Stomach (tissue), 8 donors: ENCODE measurements at regions not wholly inside any gene's neighbourhood (a gene's known extent, or its start where the extent isn't known, plus 50 kb on each side); places are given as distances from the start of the nearest gene placed in this dataset.

Experiments used
- DNase-seq, 2 donors: peaks; one replicate each; pipeline versions ENCODE4 v3.0.0 to v3.0.0-alpha.2; 2013 to 2019
- H3K27ac ChIP-seq, 5 donors: fragments of 200-600 bp in 4 of 5; sonication (generic) in 4 of 5; one replicate each; pipeline ENCODE4 v1.5.1; 2013 to 2019; ENCODE audit warnings: mild to moderate bottlenecking in 1 of 5, moderate library complexity in 1 of 5
- H3K27me3 ChIP-seq, 3 donors: fragments of 200-600 bp; sonication (generic); one replicate each; pipeline ENCODE4 v1.5.1; 2017 to 2019; ENCODE audit warnings: mixed run types in 1 of 3
- H3K36me3 ChIP-seq, 4 donors: fragments of 200-600 bp; sonication (generic); 1 replicate in 3 of 4; 2 replicates in 1 of 4; pipeline ENCODE4 v1.5.1; 2016 to 2019
- H3K4me1 ChIP-seq, 4 donors: fragments of 200-600 bp; sonication (generic); one replicate each; pipeline ENCODE4 v1.5.1; 2016 to 2019
- H3K4me3 ChIP-seq, 4 donors: fragments of 200-600 bp; sonication (generic) in 3 of 4; one replicate each; pipeline ENCODE4 v1.5.1; 2016 to 2019; ENCODE audit warnings: mild to moderate bottlenecking in 1 of 4
- H3K9me3 ChIP-seq, 4 donors: fragments of 200-600 bp; sonication (generic); one replicate each; pipeline ENCODE4 v1.5.1; 2016 to 2019
- EP300 ChIP-seq: sonication (generic); formaldehyde crosslinking; IDR thresholded peaks from one replicate; pipeline ENCODE4 v1.6.1; 2017; ENCODE audit warnings: antibody characterized with exemption
- POLR2A ChIP-seq, 4 donors: fragments of 450-650 bp; IDR thresholded peaks; one replicate each; pipeline ENCODE4 v1.6.1; 2016; ENCODE audit warnings: antibody characterized with exemption in 4 of 4, control low read depth in 2 of 4, mild to moderate bottlenecking in 1 of 4, moderate library complexity in 1 of 4
- POLR2AphosphoS5 ChIP-seq, 3 donors: sonication (generic); formaldehyde crosslinking; IDR thresholded peaks; one replicate each; pipeline ENCODE4 v1.6.1; 2016; ENCODE audit warnings: antibody characterized with exemption in 3 of 3
- WGBS, 5 donors: extraction: QIAGEN DNeasy Blood & Tissue Kit in 3 of 5; methylation state at CpG; one replicate each; pipeline versions ENCODE4 v1.1.5 to v1.1.7; 2013 to 2018; 5-methylcytosine and 5-hydroxymethylcytosine counted together
- intact Hi-C: fragments of 100-400 bp; cut with DNase I; formaldehyde crosslinking; loops from one replicate; pipeline ENCODE4 v1.15.1; 2023; ENCODE audit warnings: low total_unique reads
- TF ChIP-seq, protein P1 (sequence below), 7 experiments: fragments of 450-650 bp in 4 of 7; fragments of 200-600 bp in 3 of 7; sonication (generic) in 3 of 7; IDR thresholded peaks; one replicate each; pipeline ENCODE4 v1.5.1; 2016 to 2019; ENCODE audit warnings: antibody characterized with exemption in 7 of 7, control low read depth in 2 of 7, mild to moderate bottlenecking in 1 of 7
- donor health status: healthy with polysubstance abuse.
- donor health status: Bipolar disorder and iron deficiency.
- donor health status: healthy.

- Histone ChIP-seq H3K9me3 (peaks cover 0 to 6% (median 0%) of the 10 kb centered on the region in 4 donors), H3K4me1 (no peaks in the 10 kb centered on the region), H3K27ac (no peak overlapping the region), H3K4me3 (no peak overlapping the region), H3K36me3 (no peaks in the 10 kb centered on the region), H3K27me3 (no peaks in the 10 kb centered on the region)
- no peak for DNase-seq
- TF ChIP-seq, protein P1, sequence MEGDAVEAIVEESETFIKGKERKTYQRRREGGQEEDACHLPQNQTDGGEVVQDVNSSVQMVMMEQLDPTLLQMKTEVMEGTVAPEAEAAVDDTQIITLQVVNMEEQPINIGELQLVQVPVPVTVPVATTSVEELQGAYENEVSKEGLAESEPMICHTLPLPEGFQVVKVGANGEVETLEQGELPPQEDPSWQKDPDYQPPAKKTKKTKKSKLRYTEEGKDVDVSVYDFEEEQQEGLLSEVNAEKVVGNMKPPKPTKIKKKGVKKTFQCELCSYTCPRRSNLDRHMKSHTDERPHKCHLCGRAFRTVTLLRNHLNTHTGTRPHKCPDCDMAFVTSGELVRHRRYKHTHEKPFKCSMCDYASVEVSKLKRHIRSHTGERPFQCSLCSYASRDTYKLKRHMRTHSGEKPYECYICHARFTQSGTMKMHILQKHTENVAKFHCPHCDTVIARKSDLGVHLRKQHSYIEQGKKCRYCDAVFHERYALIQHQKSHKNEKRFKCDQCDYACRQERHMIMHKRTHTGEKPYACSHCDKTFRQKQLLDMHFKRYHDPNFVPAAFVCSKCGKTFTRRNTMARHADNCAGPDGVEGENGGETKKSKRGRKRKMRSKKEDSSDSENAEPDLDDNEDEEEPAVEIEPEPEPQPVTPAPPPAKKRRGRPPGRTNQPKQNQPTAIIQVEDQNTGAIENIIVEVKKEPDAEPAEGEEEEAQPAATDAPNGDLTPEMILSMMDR (IDR thresholded peaks at IDR 0.05): no peak
- TF ChIP-seq POLR2A (IDR thresholded peaks at IDR 0.05) (no peak), EP300 (no peak), POLR2AphosphoS5 (IDR thresholded peaks at IDR 0.05) (no peak)
- WGBS, 5 donors: 65 to 73% (median 67%) methylated on average over 2 of the region's 2 CpGs
- intact Hi-C loops: no loop called here
These were observed 185.4 kb upstream of the CNTN5 start for GRCh38 chr11:98835335-98835734.

DNA sequence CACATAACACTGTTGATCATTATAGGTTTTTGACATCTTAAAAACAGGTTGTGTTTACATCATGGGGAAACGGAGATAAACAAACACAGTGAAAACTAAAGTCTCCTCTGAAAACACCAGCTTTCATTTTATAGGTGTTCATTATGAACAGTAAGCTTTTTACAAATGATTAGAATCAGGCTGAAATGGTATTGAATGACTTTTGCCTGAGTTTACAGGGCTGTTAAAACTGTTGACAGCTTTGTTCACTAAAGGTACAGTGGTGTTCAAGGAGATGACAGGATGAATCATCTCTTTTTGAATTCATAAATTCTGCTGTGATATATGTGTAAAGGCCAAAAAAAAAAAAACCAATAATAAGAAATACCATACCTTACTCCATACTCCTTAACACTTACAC lies 184.6 kb upstream of the CNTN5 start:
- TF ChIP-seq POLR2A (IDR thresholded peaks at IDR 0.05) (no peak), EP300 (no peak), POLR2AphosphoS5 (IDR thresholded peaks at IDR 0.05) (no peak)
- TF ChIP-seq, protein P1 (IDR thresholded peaks at IDR 0.05): no peak
- DNase-seq: no peak
- Histone ChIP-seq H3K27ac (no peak overlapping the region), H3K36me3 (no peaks in the 10 kb centered on the region), H3K4me3 (no peak overlapping the region), H3K27me3 (no peaks in the 10 kb centered on the region), H3K9me3 (peaks cover 0 to 11% (median 0%) of the 10 kb centered on the region in 4 donors), H3K4me1 (no peaks in the 10 kb centered on the region)
- intact Hi-C loops: no loop called here
- 38 to 70% (median 48%) methylated on average over 1 of the region's 1 CpG for WGBS, 5 donors

DNA sequence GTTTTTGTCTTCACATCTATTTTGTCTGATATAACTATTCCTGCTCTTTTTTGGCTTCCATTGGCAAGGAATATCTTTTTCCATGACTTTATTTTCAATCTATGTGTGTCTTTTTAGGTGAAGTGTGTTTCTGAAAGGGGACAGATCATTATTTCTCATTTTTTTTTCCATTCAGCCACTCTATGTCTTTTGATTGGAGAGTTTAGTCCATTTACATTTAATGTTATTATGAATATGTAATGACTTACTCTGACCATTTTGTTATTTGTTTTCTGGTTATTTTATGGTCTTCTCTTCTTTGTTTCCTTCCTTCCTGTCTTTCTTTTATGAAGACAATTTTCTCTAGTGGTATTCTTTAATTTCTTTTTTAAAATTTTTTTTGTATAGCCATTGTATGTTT lies 178.6 kb upstream of the CNTN5 start:
- Histone ChIP-seq H3K27ac (no peak overlapping the region), H3K27me3 (no peaks in the 10 kb centered on the region), H3K36me3 (no peaks in the 10 kb centered on the region), H3K4me3 (no peak overlapping the region), H3K4me1 (no peaks in the 10 kb centered on the region), H3K9me3 (peaks cover 0 to 48% (median 4%) of the 10 kb centered on the region in 4 donors)
- DNase-seq: no peak
- TF ChIP-seq POLR2AphosphoS5 (IDR thresholded peaks at IDR 0.05) (no peak), POLR2A (IDR thresholded peaks at IDR 0.05) (no peak), EP300 (no peak)
- TF ChIP-seq, protein P1 (IDR thresholded peaks at IDR 0.05): no peak
- intact Hi-C loops: no loop called here

DNA sequence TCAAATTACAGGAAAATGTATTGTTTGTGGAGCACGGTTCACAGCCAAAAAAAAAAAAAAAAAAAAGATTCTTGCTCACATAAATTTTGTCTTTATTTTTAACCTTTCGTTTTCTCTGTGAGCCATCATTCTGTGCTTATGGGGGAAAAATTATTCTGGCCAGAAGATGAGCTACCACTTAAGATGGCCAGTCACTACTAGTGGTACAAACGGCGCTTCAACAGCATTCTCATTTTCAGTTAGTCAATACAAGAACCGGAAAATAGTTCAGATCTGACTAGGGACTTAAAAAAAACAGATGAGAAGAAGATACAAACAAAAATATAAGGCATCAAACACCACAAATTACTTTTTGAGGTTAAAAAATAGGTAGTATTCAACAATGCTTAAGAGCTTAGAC lies 158.6 kb upstream of the CNTN5 start:
- WGBS, 5 donors: 73 to 82% (median 78%) methylated on average over 5 of the region's 5 CpGs
- no peaks in the 10 kb centered on the region for H3K4me1 ChIP-seq
- no peak overlapping the region for H3K4me3 ChIP-seq
- no peaks in the 10 kb centered on the region for H3K36me3 ChIP-seq
- DNase-seq: no peak
- intact Hi-C loops: no loop called here
- TF ChIP-seq, protein P1 (IDR thresholded peaks at IDR 0.05): no peak
- no peak for TF ChIP-seq EP300
- no peak for TF ChIP-seq POLR2A (IDR thresholded peaks at IDR 0.05)
- TF ChIP-seq POLR2AphosphoS5 (IDR thresholded peaks at IDR 0.05): no peak
- H3K27me3 ChIP-seq: no peaks in the 10 kb centered on the region
- H3K27ac ChIP-seq: no peak overlapping the region
- H3K9me3 ChIP-seq: peaks cover 0 to 21% (median 0%) of the 10 kb centered on the region in 4 donors
